ENCODE measurements at regions not wholly inside any gene's neighbourhood (a gene's known extent, or its start where the extent isn't known, plus 50 kb on each side); places are given as distances from the start of the nearest gene placed in this dataset.
"Not testable (repeated sequence)": the region's sequence is repeated elsewhere in the genome, so short reads cannot be mapped to it uniquely, and the experiment has no call there.

GRCh38 chr2:66032226-66032775 lies 402.6 kb upstream of the MEIS1 start:
- DNase-seq = no peak

GRCh38 chr2:66031236-66031635 lies 403.7 kb upstream of the MEIS1 start:
- no peak for DNase-seq

GRCh38 chr2:66030553-66030952 lies 404.4 kb upstream of the MEIS1 start:
- no peak for DNase-seq

- DNase-seq = no peak
Measured at GRCh38 chr2:66024391-66024790, 410.5 kb upstream of the MEIS1 start.

GRCh38 chr2:66021296-66021695 lies 413.6 kb upstream of the MEIS1 start:
- DNase-seq = no peak

GRCh38 chr2:66017763-66018162 lies 417.2 kb upstream of the MEIS1 start:
- DNase-seq = no peak

GRCh38 chr2:66014450-66014849 lies 420.5 kb upstream of the MEIS1 start:
- no peak for DNase-seq

GRCh38 chr2:66013456-66013855 lies 421.5 kb upstream of the MEIS1 start:
- no peak for DNase-seq

- no peak for DNase-seq
Measured at GRCh38 chr2:66003931-66004330, 431.0 kb upstream of the MEIS1 start.

GRCh38 chr2:66001538-66001937 lies 433.4 kb upstream of the MEIS1 start:
- DNase-seq = no peak

- no peak for DNase-seq
Measured at GRCh38 chr2:66000901-66001300, 434.0 kb upstream of the MEIS1 start.

GRCh38 chr2:65999796-66000195 lies 435.1 kb upstream of the MEIS1 start:
- no peak for DNase-seq

- DNase-seq = no peak
Measured at GRCh38 chr2:65999103-65999502, 435.8 kb upstream of the MEIS1 start.

- no peak for DNase-seq
Measured at GRCh38 chr2:65997961-65998360, 437.0 kb upstream of the MEIS1 start.

GRCh38 chr2:65992198-65992554 lies 442.7 kb upstream of the MEIS1 start:
- no peak for DNase-seq

GRCh38 chr2:65991381-65992197 lies 443.3 kb upstream of the MEIS1 start:
- no peak for DNase-seq

GRCh38 chr2:65985986-65986385 lies 448.9 kb upstream of the MEIS1 start:
- DNase-seq = no peak

- DNase-seq = no peak
Measured at GRCh38 chr2:65980531-65980930, 454.4 kb upstream of the MEIS1 start.

GRCh38 chr2:65979446-65979845 lies 455.5 kb upstream of the MEIS1 start:
- DNase-seq = no peak

GRCh38 chr2:65974067-65974723 lies 460.7 kb upstream of the MEIS1 start:
- no peak for DNase-seq

GRCh38 chr2:65969161-65969560 lies 465.8 kb upstream of the MEIS1 start:
- no peak for DNase-seq

- not testable (repeated sequence) for DNase-seq
Measured at GRCh38 chr2:65963303-65963702, 471.6 kb upstream of the MEIS1 start.

GRCh38 chr2:65960953-65961352 lies 474.0 kb upstream of the MEIS1 start:
- DNase-seq = peak in 30 of 58 donors; percentile 0 to 45 (median 10)

Measured in anterior cingulate cortex (tissue), 58 donors.